Loucy (cell line): ENCODE measurements at regions not wholly inside any gene's neighbourhood (a gene's known extent, or its start where the extent isn't known, plus 50 kb on each side); places are given as distances from the start of the nearest gene placed in this dataset.

Experiments
- H2AFZ ChIP-seq: fragments of 200-600 bp; sonication (generic); 2 replicates; pipeline ENCODE4 v1.6.0; 2016; ENCODE audit warnings: antibody characterized with exemption, mild to moderate bottlenecking, low read length, moderate library complexity
- H3F3A ChIP-seq: fragments of 200-600 bp; 2 replicates; pipeline ENCODE4 v1.6.0; 2016; ENCODE audit warnings: antibody characterized with exemption, low read depth, mild to moderate bottlenecking
- H3K27me3 ChIP-seq: fragments of 200-600 bp; sonication (generic); 2 replicates; pipeline ENCODE4 v1.6.1; 2014; ENCODE audit warnings: low read length, mild to moderate bottlenecking; ENCODE audit not compliant: insufficient read depth, poor library complexity, severe bottlenecking
- H3K36me3 ChIP-seq: fragments of 200-600 bp; sonication (generic); 2 replicates; pipeline ENCODE4 v1.6.1; 2016; ENCODE audit warnings: low read length; ENCODE audit not compliant: insufficient read depth
- H3K4me1 ChIP-seq: fragments of 200-600 bp; sonication (generic); 2 replicates; pipeline ENCODE4 v1.5.1; 2014; ENCODE audit warnings: low read length, mild to moderate bottlenecking; ENCODE audit not compliant: insufficient read depth, poor library complexity, severe bottlenecking
- H3K4me2 ChIP-seq: fragments of 200-600 bp; sonication (generic); 2 replicates; pipeline ENCODE4 v1.6.0; 2014; ENCODE audit warnings: antibody characterized with exemption, low read length, low read depth, mild to moderate bottlenecking; ENCODE audit not compliant: poor library complexity, severe bottlenecking
- H3K4me3 ChIP-seq: fragments of 200-600 bp; sonication (generic); 2 replicates; pipeline ENCODE4 v1.5.1; 2014; ENCODE audit warnings: low read length, mild to moderate bottlenecking, mixed read lengths; ENCODE audit not compliant: poor library complexity, severe bottlenecking
- H3K79me2 ChIP-seq: fragments of 200-600 bp; sonication (generic); 2 replicates; pipeline ENCODE4 v1.6.1; 2014; ENCODE audit warnings: low read length; ENCODE audit not compliant: insufficient read depth
- H3K9ac ChIP-seq: fragments of 200-600 bp; sonication (generic); 2 replicates; pipeline ENCODE4 v1.6.0; 2014; ENCODE audit warnings: mild to moderate bottlenecking, low read depth, low read length, moderate library complexity; ENCODE audit not compliant: poor library complexity, severe bottlenecking
- H3K9me2 ChIP-seq: fragments of 200-600 bp; sonication (generic); replicated peaks from 2 replicates; pipeline ENCODE4 v1.6.1; 2016; ENCODE audit warnings: low read depth, low read length, mixed read lengths
- H3K9me3 ChIP-seq: fragments of 200-600 bp; sonication (generic); 2 replicates; pipeline ENCODE4 v1.6.1; 2014; ENCODE audit warnings: mild to moderate bottlenecking, antibody characterized with exemption, low read length, low read depth; ENCODE audit not compliant: insufficient read depth
- H4K20me1 ChIP-seq: fragments of 200-600 bp; sonication (generic); 2 replicates; pipeline ENCODE4 v1.6.0; 2014; ENCODE audit warnings: antibody characterized with exemption, low read length, mild to moderate bottlenecking; ENCODE audit not compliant: insufficient read depth, poor library complexity, severe bottlenecking
- CTCF ChIP-seq: fragments of 200-600 bp; sonication (generic); conservative IDR thresholded peaks from 2 replicates; pipeline ENCODE4 v1.5.1; 2014; ENCODE audit warnings: mild to moderate bottlenecking, antibody characterized with exemption, low read length
- EZH2phosphoT487 ChIP-seq: fragments of 200-600 bp; IDR thresholded peaks from 2 replicates; pipeline ENCODE4 v1.6.1; 2018; ENCODE audit warnings: antibody characterized with exemption, mild to moderate bottlenecking, moderate library complexity, borderline replicate concordance

- Histone ChIP-seq H3K9ac (no peak overlapping the region), H3K79me2 (no peaks in the 10 kb centered on the region), H3K36me3 (no peaks in the 10 kb centered on the region), H3K9me3 (no peaks in the 10 kb centered on the region; the same call in 1 of the 2 replicates), H3K4me2 (no peak overlapping the region), H2AFZ (no peak overlapping the region), H3K4me1 (no peaks in the 10 kb centered on the region), H3F3A (no peaks in the 10 kb centered on the region), H3K4me3 (no peak overlapping the region), H3K27me3 (no peaks in the 10 kb centered on the region), H3K9me2 (no peaks in the 10 kb centered on the region), H4K20me1 (no peaks in the 10 kb centered on the region)
- TF ChIP-seq EZH2phosphoT487 (no peak), CTCF (no peak)
Observed at GRCh38 chr18:64270121-64270520, 121.2 kb upstream of the LINC00305 start.

- Histone ChIP-seq H3K36me3 (no peaks in the 10 kb centered on the region), H3K27me3 (no peaks in the 10 kb centered on the region), H3K9ac (no peak overlapping the region), H3F3A (no peaks in the 10 kb centered on the region), H3K79me2 (no peaks in the 10 kb centered on the region), H3K4me2 (no peak overlapping the region), H3K9me2 (no peaks in the 10 kb centered on the region), H3K4me3 (no peak overlapping the region), H2AFZ (no peak overlapping the region), H3K9me3 (no peaks in the 10 kb centered on the region), H3K4me1 (no peaks in the 10 kb centered on the region), H4K20me1 (no peaks in the 10 kb centered on the region)
- TF ChIP-seq EZH2phosphoT487 (no peak), CTCF (no peak)
Observed at GRCh38 chr18:64264171-64264570, 115.3 kb upstream of the LINC00305 start.

GRCh38 chr18:64260810-64261209 is 111.9 kb upstream of the LINC00305 start:
- no peaks in the 10 kb centered on the region for H3K36me3 ChIP-seq

More at GRCh38 chr18:64260810-64261209, 111.9 kb upstream of the LINC00305 start:
- Histone ChIP-seq H3K4me2 (no peak overlapping the region), H2AFZ (no peak overlapping the region), H4K20me1 (no peaks in the 10 kb centered on the region), H3K27me3 (no peaks in the 10 kb centered on the region), H3K4me1 (no peaks in the 10 kb centered on the region), H3K9me3 (no peaks in the 10 kb centered on the region), H3F3A (no peaks in the 10 kb centered on the region), H3K9me2 (no peaks in the 10 kb centered on the region), H3K9ac (no peak overlapping the region), H3K79me2 (no peaks in the 10 kb centered on the region), H3K4me3 (no peak overlapping the region)
- TF ChIP-seq EZH2phosphoT487 (no peak), CTCF (no peak)
